ENCODE measurements at regions not wholly inside any gene's neighbourhood (a gene's known extent, or its start where the extent isn't known, plus 50 kb on each side); places are given as distances from the start of the nearest gene placed in this dataset.

DNA sequence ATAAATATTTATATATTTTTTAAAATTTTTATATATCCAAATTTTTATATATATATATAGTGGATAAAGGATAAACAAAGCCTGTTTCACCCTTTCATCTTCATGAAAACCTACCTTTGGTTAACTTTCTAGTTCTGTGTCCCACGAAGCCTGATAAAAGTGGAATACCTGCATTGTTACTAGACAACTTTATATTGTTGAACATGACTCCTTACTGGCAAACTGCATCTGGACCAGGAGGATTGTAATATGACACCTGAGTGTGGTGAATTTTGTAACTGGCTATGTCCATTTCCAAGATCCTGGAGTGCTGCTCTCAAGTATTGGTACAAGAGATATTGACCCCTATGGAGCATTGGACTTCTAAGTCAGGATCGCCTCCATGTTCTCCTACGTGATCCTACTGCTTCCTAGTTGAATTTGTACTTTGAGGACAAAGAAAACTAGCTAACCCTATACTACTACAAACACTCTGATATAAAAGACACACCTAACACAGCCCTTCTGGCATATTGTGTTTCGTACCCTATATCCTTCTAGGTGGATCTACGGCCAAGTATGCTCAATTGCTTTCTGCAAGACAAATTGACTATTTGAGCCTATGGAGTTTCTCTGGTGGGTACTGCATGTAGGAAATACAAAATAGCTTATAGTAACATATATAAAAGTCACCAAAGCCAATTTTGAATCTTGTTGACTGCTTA, 61.3 kb upstream of the PRRG1 start:
- peak; percentile 0 for DNase-seq

DNA sequence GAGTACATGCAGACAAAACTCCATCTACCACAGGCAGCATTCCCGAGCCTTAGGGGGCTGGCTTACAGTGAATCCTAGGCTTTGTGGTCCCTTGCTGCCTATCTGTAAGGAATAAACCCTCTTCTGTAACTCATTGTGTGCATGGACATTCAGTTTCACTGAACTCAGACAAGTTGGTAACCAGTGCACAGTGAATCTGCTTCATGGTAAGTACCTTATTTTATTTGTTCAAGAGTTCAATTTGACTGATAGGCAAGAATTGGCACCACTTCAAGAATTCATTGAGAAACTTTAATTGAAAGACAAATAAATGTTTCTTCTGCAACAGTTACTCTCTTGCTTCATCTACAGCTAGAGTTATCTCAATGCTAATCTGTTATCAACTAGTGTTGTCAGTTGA, 57.2 kb upstream of the PRRG1 start:
- DNase-seq = no peak

Data from tongue (tissue), 1 donor.